ENCODE measurements at regions not wholly inside any gene's neighbourhood (a gene's known extent, or its start where the extent isn't known, plus 50 kb on each side); places are given as distances from the start of the nearest gene placed in this dataset.

DNA sequence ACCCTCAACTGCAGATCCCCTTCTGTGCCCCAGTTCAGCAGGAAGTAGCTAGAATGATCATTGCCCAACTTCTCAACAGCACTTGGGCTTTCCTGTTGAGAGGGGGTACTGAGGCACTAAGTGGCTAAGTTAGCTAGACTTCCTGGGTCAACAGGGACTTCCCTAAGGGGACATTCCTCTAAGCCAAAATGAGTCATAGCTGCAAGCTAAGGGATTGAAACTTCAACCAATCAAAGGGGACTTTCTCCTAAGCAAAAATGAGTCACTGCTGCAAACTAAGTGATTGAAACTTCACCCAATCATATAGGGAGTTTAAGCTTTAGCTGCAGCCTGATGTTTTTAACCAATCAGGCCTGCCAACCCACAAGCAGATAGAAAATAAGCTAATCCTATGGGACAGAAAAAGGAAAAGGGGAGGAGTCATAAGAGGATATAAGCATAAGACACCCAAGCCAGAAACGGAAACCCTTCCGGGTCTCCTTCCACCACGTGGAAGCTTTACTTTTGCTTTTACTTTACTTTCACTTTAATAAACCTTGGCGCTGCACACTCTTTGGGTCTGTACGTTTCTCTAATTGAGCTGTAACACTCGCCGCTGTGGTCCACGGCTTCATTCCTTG lies 659.0 kb upstream of the HS3ST5 start:
- no peak for DNase-seq
- no TSS peak for BruUV-seq (replicated peaks)
- H3K36me3 Mint-ChIP-seq (ENCODE audit: insufficient read depth, unreplicated experiment), result no peaks in the 10 kb centered on the region

DNA sequence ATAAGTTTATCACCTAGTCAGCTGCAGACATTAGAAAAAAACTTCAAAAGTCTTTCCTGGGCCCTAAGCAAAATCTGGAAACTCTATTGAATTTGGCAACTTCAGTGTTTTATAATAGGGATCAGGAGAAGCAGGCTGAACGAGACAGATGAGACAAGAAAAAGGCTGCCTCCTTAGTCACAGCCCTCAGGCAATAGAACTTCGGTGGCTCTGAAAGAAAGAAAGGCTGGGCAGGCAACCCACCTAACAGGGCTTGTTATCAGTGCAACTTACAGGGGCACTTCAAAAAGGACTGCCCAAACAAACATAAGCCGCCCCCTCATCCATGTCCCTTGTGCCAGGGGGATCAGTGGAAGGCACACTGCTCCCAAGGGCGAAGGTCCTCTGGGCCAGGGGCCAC lies 657.9 kb upstream of the HS3ST5 start:
- Mint-ChIP-seq H3K4me1 (ENCODE audit: low read depth, unreplicated experiment) (peaks cover 14% of the 10 kb centered on the region), H3K27ac (ENCODE audit: unreplicated experiment) (no peak overlapping the region), H3K27me3 (ENCODE audit: unreplicated experiment) (no peaks in the 10 kb centered on the region), H3K9me3 (ENCODE audit: low read depth, unreplicated experiment) (peaks cover 11% of the 10 kb centered on the region), H3K4me3 (ENCODE audit: low read depth, unreplicated experiment) (no peak overlapping the region), H3K36me3 (ENCODE audit: insufficient read depth, unreplicated experiment) (no peaks in the 10 kb centered on the region)
- no peak for DNase-seq
- intact Hi-C loops (cut with micrococcal nuclease; ENCODE audit: unreplicated experiment), result loop anchor here (10.0 kb wide), 1 partner anchor 894 kb away; no protein-coding TSS in a partner anchor
- CTCF ChIA-PET, result no interaction called here
- TF ChIP-seq, protein P1, sequence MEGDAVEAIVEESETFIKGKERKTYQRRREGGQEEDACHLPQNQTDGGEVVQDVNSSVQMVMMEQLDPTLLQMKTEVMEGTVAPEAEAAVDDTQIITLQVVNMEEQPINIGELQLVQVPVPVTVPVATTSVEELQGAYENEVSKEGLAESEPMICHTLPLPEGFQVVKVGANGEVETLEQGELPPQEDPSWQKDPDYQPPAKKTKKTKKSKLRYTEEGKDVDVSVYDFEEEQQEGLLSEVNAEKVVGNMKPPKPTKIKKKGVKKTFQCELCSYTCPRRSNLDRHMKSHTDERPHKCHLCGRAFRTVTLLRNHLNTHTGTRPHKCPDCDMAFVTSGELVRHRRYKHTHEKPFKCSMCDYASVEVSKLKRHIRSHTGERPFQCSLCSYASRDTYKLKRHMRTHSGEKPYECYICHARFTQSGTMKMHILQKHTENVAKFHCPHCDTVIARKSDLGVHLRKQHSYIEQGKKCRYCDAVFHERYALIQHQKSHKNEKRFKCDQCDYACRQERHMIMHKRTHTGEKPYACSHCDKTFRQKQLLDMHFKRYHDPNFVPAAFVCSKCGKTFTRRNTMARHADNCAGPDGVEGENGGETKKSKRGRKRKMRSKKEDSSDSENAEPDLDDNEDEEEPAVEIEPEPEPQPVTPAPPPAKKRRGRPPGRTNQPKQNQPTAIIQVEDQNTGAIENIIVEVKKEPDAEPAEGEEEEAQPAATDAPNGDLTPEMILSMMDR (IDR thresholded peaks at IDR 0.05; ENCODE audit: unreplicated experiment), result no peak
- no TSS peak for BruUV-seq (replicated peaks)

More for the DNA sequence above, 659.0 kb upstream of the HS3ST5 start:
- no peak overlapping the region for H3K27ac Mint-ChIP-seq (ENCODE audit: unreplicated experiment)
- intact Hi-C loops (cut with micrococcal nuclease; ENCODE audit: unreplicated experiment), result loop anchor here (10.0 kb wide), 1 partner anchor 893 kb away; no protein-coding TSS in a partner anchor
- CTCF ChIA-PET, result interaction anchor here (0.5 kb wide), 1 partner anchor 13 kb away, joined by 3 read pairs; no protein-coding TSS in a partner anchor
- no peaks in the 10 kb centered on the region for H3K27me3 Mint-ChIP-seq (ENCODE audit: unreplicated experiment)
- TF ChIP-seq, protein P1 (IDR thresholded peaks at IDR 0.05; ENCODE audit: unreplicated experiment), result no peak
- peaks cover 14% of the 10 kb centered on the region for H3K4me1 Mint-ChIP-seq (ENCODE audit: low read depth, unreplicated experiment)
- H3K4me3 Mint-ChIP-seq (ENCODE audit: low read depth, unreplicated experiment), result no peak overlapping the region
- peaks cover 11% of the 10 kb centered on the region for H3K9me3 Mint-ChIP-seq (ENCODE audit: low read depth, unreplicated experiment)

DNA sequence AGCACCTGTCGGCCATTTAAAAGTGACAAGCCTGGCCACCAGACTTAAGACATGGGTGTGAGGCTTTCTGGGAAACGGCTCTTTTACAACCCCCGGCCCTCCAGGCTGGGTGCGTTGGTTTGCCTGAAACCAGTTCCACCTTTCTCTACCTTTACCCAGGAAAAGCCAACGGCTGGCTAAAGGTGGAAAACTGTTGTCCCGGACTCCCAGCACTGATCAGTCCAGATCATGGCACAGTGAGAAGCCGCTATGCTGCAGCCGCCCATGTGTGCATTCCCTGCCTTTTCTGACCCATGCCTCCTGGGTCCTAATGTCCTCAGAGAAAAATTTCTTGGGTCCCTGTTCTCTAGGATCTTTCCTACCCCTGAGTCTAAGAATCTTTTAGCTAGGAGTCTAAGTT lies 655.7 kb upstream of the HS3ST5 start:
- Mint-ChIP-seq H3K27me3 (ENCODE audit: unreplicated experiment) (no peaks in the 10 kb centered on the region), H3K9me3 (ENCODE audit: low read depth, unreplicated experiment) (peaks cover 11% of the 10 kb centered on the region), H3K4me1 (ENCODE audit: low read depth, unreplicated experiment) (no peaks in the 10 kb centered on the region), H3K4me3 (ENCODE audit: low read depth, unreplicated experiment) (no peak overlapping the region), H3K36me3 (ENCODE audit: insufficient read depth, unreplicated experiment) (no peaks in the 10 kb centered on the region), H3K27ac (ENCODE audit: unreplicated experiment) (no peak overlapping the region)
- intact Hi-C loops (cut with micrococcal nuclease; ENCODE audit: unreplicated experiment), result no loop called here
- TF ChIP-seq, protein P1 (IDR thresholded peaks at IDR 0.05; ENCODE audit: unreplicated experiment), result no peak
- BruUV-seq (replicated peaks), result no TSS peak
- DNase-seq, result no peak
- CTCF ChIA-PET, result no interaction called here

DNA sequence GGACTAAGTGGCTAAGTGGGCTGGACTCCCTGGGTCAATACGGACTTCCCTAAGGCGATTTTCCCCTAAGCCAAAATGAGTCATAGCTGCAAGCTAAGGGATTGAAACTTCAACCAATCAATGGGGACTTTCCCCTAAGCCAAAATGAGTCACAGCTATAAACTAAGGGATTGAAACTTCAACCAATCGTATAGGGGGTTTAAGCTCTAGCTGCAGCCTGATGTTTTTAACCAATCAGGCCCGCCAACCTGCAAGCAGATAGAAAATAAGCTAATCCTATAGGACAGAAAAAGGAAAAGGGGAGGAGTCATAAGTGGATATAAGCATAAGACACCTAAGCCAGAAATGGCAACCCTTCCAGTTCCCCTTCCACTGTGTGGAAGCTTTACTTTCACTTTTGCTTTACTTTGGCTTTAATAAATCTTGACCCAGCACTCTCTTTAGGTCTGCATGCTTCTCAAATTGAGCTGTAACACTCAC lies 655.0 kb upstream of the HS3ST5 start:
- Mint-ChIP-seq H3K9me3 (ENCODE audit: low read depth, unreplicated experiment) (peaks cover 11% of the 10 kb centered on the region), H3K4me3 (ENCODE audit: low read depth, unreplicated experiment) (no peak overlapping the region), H3K4me1 (ENCODE audit: low read depth, unreplicated experiment) (no peaks in the 10 kb centered on the region), H3K27ac (ENCODE audit: unreplicated experiment) (no peak overlapping the region), H3K27me3 (ENCODE audit: unreplicated experiment) (no peaks in the 10 kb centered on the region), H3K36me3 (ENCODE audit: insufficient read depth, unreplicated experiment) (no peaks in the 10 kb centered on the region)
- BruUV-seq (replicated peaks), result no TSS peak
- TF ChIP-seq, protein P1 (IDR thresholded peaks at IDR 0.05; ENCODE audit: unreplicated experiment), result no peak
- DNase-seq, result no peak
- CTCF ChIA-PET, result no interaction called here
- intact Hi-C loops (cut with micrococcal nuclease; ENCODE audit: unreplicated experiment), result no loop called here

Data from Calu3 (cell line).